IMR-90 (cell line): ENCODE measurements at regions not wholly inside any gene's neighbourhood (a gene's known extent, or its start where the extent isn't known, plus 50 kb on each side); places are given as distances from the start of the nearest gene placed in this dataset.

Experiments used
- ATAC-seq: fragments of 200-7000 bp; cut with Tn5 transposase; 2 replicates; pipeline ENCODE4 v1.9.1; 2020; ENCODE audit warnings: low read depth, mild to moderate bottlenecking, moderate library complexity
- BruUV-seq: library from RNA; stranded (reverse); fragments of 400-500 nt; replicated peaks from 2 replicates; lab custom pipeline; 2021; lab: Mats Ljungman, UMichigan
- CTCF ChIA-PET: fragments of 300-600 bp; formaldehyde crosslinking; extraction: SDS; loops from one replicate; lab custom pipeline; 2021; ENCODE audit warnings: antibody characterized with exemption; lab: Yijun Ruan, JAX
- POLR2A ChIA-PET: fragments of 300-600 bp; sonication (Branson Sonifier 250); formaldehyde crosslinking; loops from one replicate; lab custom pipeline; 2022; ENCODE audit warnings: antibody characterized with exemption; ENCODE audit not compliant: unreplicated experiment; lab: Charles Lee
- DNase-seq: peaks from one replicate; pipeline ENCODE4 v3.0.0; 2013
- H2AFZ ChIP-seq: replicated peaks from 2 replicates; pipeline ENCODE3; 2013; ENCODE audit warnings: low read length, mild to moderate bottlenecking; ENCODE audit not compliant: poor library complexity
- H2AK5ac ChIP-seq: 2 replicates; pipeline ENCODE4 v1.6.1; 2013; ENCODE audit warnings: low read depth, low read length, inconsistent platforms
- H2AK9ac ChIP-seq: replicated peaks from 2 replicates; pipeline ENCODE3; 2013; ENCODE audit warnings: mild to moderate bottlenecking, low read depth, low read length, moderate library complexity; ENCODE audit not compliant: poor library complexity
- H2BK120ac ChIP-seq: 2 replicates; pipeline ENCODE4 v1.6.1; 2013; ENCODE audit warnings: low read depth, low read length, inconsistent platforms
- H2BK15ac ChIP-seq: 3 replicates; pipeline ENCODE4 v1.6.1; 2013; ENCODE audit warnings: low read depth, low read length, inconsistent platforms
- H2BK20ac ChIP-seq: 2 replicates; pipeline ENCODE4 v1.6.1; 2013; ENCODE audit warnings: low read depth, mild to moderate bottlenecking, inconsistent platforms, low read length, moderate library complexity
- H2BK5ac ChIP-seq: 2 replicates; pipeline ENCODE4 v1.6.1; 2013; ENCODE audit warnings: mild to moderate bottlenecking, low read depth, low read length, inconsistent platforms; ENCODE audit not compliant: poor library complexity, severe bottlenecking
- H3K14ac ChIP-seq: replicated peaks from 2 replicates; pipeline ENCODE4 v1.6.1; 2013; ENCODE audit warnings: low read depth, low read length, inconsistent platforms
- H3K18ac ChIP-seq: 2 replicates; pipeline ENCODE4 v1.6.1; 2013; ENCODE audit warnings: low read depth, low read length, control low read depth
- H3K23ac ChIP-seq: 2 replicates; pipeline ENCODE4 v1.6.1; 2013; ENCODE audit warnings: low read depth, low read length, inconsistent platforms
- H3K27ac ChIP-seq: 2 replicates; pipeline ENCODE4 v1.5.1; 2013; ENCODE audit warnings: mild to moderate bottlenecking, control low read depth, low read length; ENCODE audit not compliant: insufficient read depth
- H3K27me3 ChIP-seq: 2 replicates; pipeline ENCODE4 v1.6.1; 2013; ENCODE audit warnings: low read length; ENCODE audit not compliant: control insufficient read depth, insufficient read depth
- H3K36me3 ChIP-seq: 2 replicates; pipeline ENCODE4 v1.6.1; 2013; ENCODE audit warnings: low read length, mixed read lengths; ENCODE audit not compliant: control insufficient read depth, insufficient read depth
- H3K4ac ChIP-seq: 2 replicates; pipeline ENCODE4 v1.6.1; 2013; ENCODE audit warnings: low read depth, low read length, inconsistent platforms
- H3K4me1 ChIP-seq: 2 replicates; pipeline ENCODE4 v1.6.1; 2013; ENCODE audit warnings: low read length, mixed read lengths; ENCODE audit not compliant: control insufficient read depth, insufficient read depth
- H3K4me2 ChIP-seq: 2 replicates; pipeline ENCODE4 v1.6.1; 2013; ENCODE audit warnings: low read depth, mild to moderate bottlenecking, control low read depth, low read length, moderate library complexity
- H3K4me3 ChIP-seq: 2 replicates; pipeline ENCODE4 v1.5.1; 2013; ENCODE audit warnings: low read depth, mild to moderate bottlenecking, control low read depth, low read length, moderate library complexity; ENCODE audit not compliant: insufficient read depth
- H3K56ac ChIP-seq: 2 replicates; pipeline ENCODE4 v1.6.1; 2013; ENCODE audit warnings: low read length, inconsistent platforms; ENCODE audit not compliant: insufficient read depth; ENCODE audit errors: extremely low read depth
- H3K79me1 ChIP-seq, 2 experiments: 2 replicates each; pipeline ENCODE4 v1.6.1; 2013; ENCODE audit warnings: low read length in 2 of 2, inconsistent platforms in 1 of 2, low read depth in 1 of 2
- H3K9ac ChIP-seq: 2 replicates; pipeline ENCODE4 v1.6.1; 2013; ENCODE audit warnings: low read depth, low read length, control low read depth
- H3K9me1 ChIP-seq: 2 replicates; pipeline ENCODE4 v1.6.1; 2013; ENCODE audit warnings: low read length, inconsistent platforms; ENCODE audit not compliant: insufficient read depth
- H3K9me3 ChIP-seq: 2 replicates; pipeline ENCODE4 v1.6.1; 2013; ENCODE audit warnings: low read length; ENCODE audit not compliant: control insufficient read depth, insufficient read depth
- H4K20me1 ChIP-seq: 2 replicates; pipeline ENCODE4 v1.6.1; 2013; ENCODE audit warnings: low read length, inconsistent platforms; ENCODE audit not compliant: insufficient read depth
- H4K5ac ChIP-seq: 2 replicates; pipeline ENCODE4 v1.6.1; 2013; ENCODE audit warnings: mild to moderate bottlenecking, low read depth, low read length, control low read depth
- H4K8ac ChIP-seq, 2 experiments: 2 replicates each; pipeline ENCODE4 v1.6.1; 2013; ENCODE audit warnings: low read depth in 2 of 2, low read length in 2 of 2, control low read depth in 1 of 2, inconsistent platforms in 1 of 2
- H4K91ac ChIP-seq: 2 replicates; pipeline ENCODE4 v1.6.1; 2013; ENCODE audit warnings: low read depth, low read length, inconsistent platforms; ENCODE audit not compliant: insufficient read depth
- BHLHE40 ChIP-seq: fragments of 150-350 bp; IDR thresholded peaks from 2 replicates; pipeline ENCODE4 v1.6.1; 2016; ENCODE audit warnings: mild to moderate bottlenecking, low read depth, low read length
- CEBPB ChIP-seq: IDR thresholded peaks from 2 replicates; pipeline ENCODE4 v1.6.1; 2012; ENCODE audit warnings: low read depth, low read length, improper control_type of control experiment
- CHD1 ChIP-seq: IDR thresholded peaks from 2 replicates; pipeline ENCODE4 v1.6.1; 2012; ENCODE audit warnings: low read depth, low read length, improper control_type of control experiment
- FOS ChIP-seq: fragments of 150-350 bp; IDR thresholded peaks from 2 replicates; pipeline ENCODE4 v1.6.1; 2016; ENCODE audit warnings: low read depth, low read length
- MAFK ChIP-seq: IDR thresholded peaks from 2 replicates; pipeline ENCODE4 v1.6.1; 2012; ENCODE audit warnings: low read depth, low read length, improper control_type of control experiment
- MXI1 ChIP-seq: IDR thresholded peaks from 2 replicates; pipeline ENCODE4 v1.6.1; 2012; ENCODE audit warnings: low read depth, mild to moderate bottlenecking, low read length, moderate library complexity, borderline replicate concordance
- NFE2L2 ChIP-seq: fragments of 150-350 bp; IDR thresholded peaks from 2 replicates; pipeline ENCODE4 v1.6.1; 2016; ENCODE audit warnings: low read depth, mild to moderate bottlenecking, low read length
- RCOR1 ChIP-seq: IDR thresholded peaks from 2 replicates; pipeline ENCODE4 v1.6.1; 2012; ENCODE audit warnings: mild to moderate bottlenecking, low read length, improper control_type of control experiment; ENCODE audit not compliant: insufficient replicate concordance
- RFX5 ChIP-seq: IDR thresholded peaks from 2 replicates; pipeline ENCODE4 v1.8.0; 2012; ENCODE audit warnings: low read depth, mild to moderate bottlenecking, low read length, moderate library complexity
- SMC3 ChIP-seq: fragments of 150-350 bp; IDR thresholded peaks from 2 replicates; pipeline ENCODE4 v1.6.1; 2016; ENCODE audit warnings: low read depth, mild to moderate bottlenecking, antibody characterized with exemption, low read length, moderate library complexity
- dilution Hi-C: fragments of 300-500 bp; cut with HindIII; formaldehyde crosslinking; loops from one replicate; pipeline ENCODE4 v1.14.3; 2018; ENCODE audit warnings: low sequenced_read_pairs; ENCODE audit not compliant: unreplicated experiment
- in situ Hi-C: fragments of 300-500 bp; cut with MboI; formaldehyde crosslinking; loops from 3 replicates; pipeline ENCODE4 v1.14.3; 2019; ENCODE audit warnings: low sequenced_read_pairs, inconsistent platforms, mixed read lengths
- intact Hi-C: fragments of 100-400 bp; cut with micrococcal nuclease; formaldehyde crosslinking; loops from 2 replicates; pipeline ENCODE4 v1.10.0; 2022
- TF ChIP-seq, protein P1 (sequence below): fragments of 150-350 bp; IDR thresholded peaks from 2 replicates; pipeline ENCODE4 v1.6.1; 2017; ENCODE audit warnings: mild to moderate bottlenecking, antibody characterized with exemption, low read length, low read depth

DNA sequence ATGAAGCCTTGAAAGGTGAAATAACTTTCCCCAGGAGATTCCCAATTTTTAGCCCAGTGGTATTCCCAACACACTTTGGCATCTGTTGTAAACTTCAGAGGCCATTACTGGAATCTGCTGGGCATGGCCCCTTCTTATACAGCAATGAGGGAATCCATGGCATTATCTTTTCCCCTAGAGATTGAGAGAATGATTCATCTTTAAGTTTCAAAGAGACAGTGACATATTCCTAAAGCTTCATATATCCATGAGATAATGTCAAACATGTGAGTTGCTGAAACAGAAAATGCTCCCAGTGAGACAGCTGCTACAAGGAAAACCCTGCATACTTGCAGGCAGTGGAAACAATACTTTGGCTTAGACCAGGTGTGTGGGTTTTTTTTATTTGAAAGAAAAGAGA, 51.1 kb upstream of the DLX2 start:
- TF ChIP-seq MAFK: no peak
- no peak for TF ChIP-seq BHLHE40
- TF ChIP-seq RCOR1: no peak
- TF ChIP-seq CEBPB: no peak
- TF ChIP-seq FOS: no peak
- TF ChIP-seq CHD1: no peak
- no peak for TF ChIP-seq SMC3
- no peak for TF ChIP-seq NFE2L2
- TF ChIP-seq RFX5: no peak
- no peak for TF ChIP-seq MXI1
- TF ChIP-seq, protein P1, sequence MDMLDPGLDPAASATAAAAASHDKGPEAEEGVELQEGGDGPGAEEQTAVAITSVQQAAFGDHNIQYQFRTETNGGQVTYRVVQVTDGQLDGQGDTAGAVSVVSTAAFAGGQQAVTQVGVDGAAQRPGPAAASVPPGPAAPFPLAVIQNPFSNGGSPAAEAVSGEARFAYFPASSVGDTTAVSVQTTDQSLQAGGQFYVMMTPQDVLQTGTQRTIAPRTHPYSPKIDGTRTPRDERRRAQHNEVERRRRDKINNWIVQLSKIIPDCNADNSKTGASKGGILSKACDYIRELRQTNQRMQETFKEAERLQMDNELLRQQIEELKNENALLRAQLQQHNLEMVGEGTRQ: no peak
- Histone ChIP-seq H2BK15ac (no peak overlapping the region), H4K91ac (no peak overlapping the region), H3K4me3 (no peak overlapping the region), H4K8ac (no peak overlapping the region), H2BK20ac (no peak overlapping the region), H3K4ac (no peak overlapping the region), H3K36me3 (no peaks in the 10 kb centered on the region), H2AK5ac (no peak overlapping the region), H2AFZ (no peak overlapping the region), H3K9ac (no peak overlapping the region), H3K9me1 (no peaks in the 10 kb centered on the region), H3K4me1 (no peaks in the 10 kb centered on the region), H3K27ac (no peak overlapping the region), H3K23ac (no peak overlapping the region), H2BK120ac (no peak overlapping the region), H2BK5ac (no peak overlapping the region), H3K79me1 (no peaks in the 10 kb centered on the region), H3K27me3 (peaks cover 36% of the 10 kb centered on the region), H4K20me1 (no peaks in the 10 kb centered on the region), H3K18ac (no peak overlapping the region), H3K56ac (no peak overlapping the region), H4K5ac (no peak overlapping the region), H2AK9ac (no peak overlapping the region), H3K4me2 (no peak overlapping the region), H3K14ac (no peak overlapping the region), H3K9me3 (peaks cover 2% of the 10 kb centered on the region; the same call in 1 of the 2 replicates)
- DNase-seq: no peak
- ChIA-PET CTCF (no interaction called here), POLR2A (no interaction called here)
- dilution Hi-C loops: no loop called here
- in situ Hi-C loops: no loop called here
- intact Hi-C loops: no loop called here
- no peak for ATAC-seq
- no TSS peak for BruUV-seq
